ENCODE measurements at regions not wholly inside any gene's neighbourhood (a gene's known extent, or its start where the extent isn't known, plus 50 kb on each side); places are given as distances from the start of the nearest gene placed in this dataset.

DNA sequence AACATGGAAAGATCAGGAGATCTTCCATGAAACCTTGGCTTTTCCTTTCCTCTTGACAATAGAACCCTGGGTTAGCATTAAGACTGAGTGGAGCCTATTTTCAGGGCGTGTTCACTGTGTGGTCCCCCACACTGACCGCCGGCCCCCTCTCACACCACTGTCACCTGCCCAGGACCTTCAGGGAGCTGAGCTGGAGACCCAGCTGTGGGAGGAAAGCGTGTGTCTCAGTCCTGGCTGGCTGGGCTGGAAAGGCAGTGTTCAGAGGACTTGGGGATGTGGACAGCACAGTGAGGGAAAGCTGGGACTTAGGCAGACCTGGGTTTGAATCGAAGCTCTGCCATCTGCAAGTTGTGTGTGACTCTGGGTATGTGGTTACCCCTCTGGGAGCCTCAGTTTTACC is 268.1 kb downstream of the NSG2 start:
- no peaks in the 10 kb centered on the region for H3K36me3 Mint-ChIP-seq
- no peak overlapping the region for H3K27ac Mint-ChIP-seq
- peaks cover 9% of the 10 kb centered on the region for H3K4me1 Mint-ChIP-seq
- no peaks in the 10 kb centered on the region for H3K9me3 Mint-ChIP-seq
- ATAC-seq, result no peak
- H3K4me3 Mint-ChIP-seq, result no peak overlapping the region
- H3K27me3 Mint-ChIP-seq, result peaks cover 59% of the 10 kb centered on the region

- ATAC-seq, result no peak
- peaks cover 4% of the 10 kb centered on the region for H3K9me3 Mint-ChIP-seq
- no peak overlapping the region for H3K4me3 Mint-ChIP-seq
- H3K4me1 Mint-ChIP-seq, result peaks cover 9% of the 10 kb centered on the region
- H3K27ac Mint-ChIP-seq, result no peak overlapping the region
- peaks cover 55% of the 10 kb centered on the region for H3K27me3 Mint-ChIP-seq
- no peaks in the 10 kb centered on the region for H3K36me3 Mint-ChIP-seq
Measured at GRCh38 chr5:174314261-174314660, 268.8 kb downstream of the NSG2 start.

DNA sequence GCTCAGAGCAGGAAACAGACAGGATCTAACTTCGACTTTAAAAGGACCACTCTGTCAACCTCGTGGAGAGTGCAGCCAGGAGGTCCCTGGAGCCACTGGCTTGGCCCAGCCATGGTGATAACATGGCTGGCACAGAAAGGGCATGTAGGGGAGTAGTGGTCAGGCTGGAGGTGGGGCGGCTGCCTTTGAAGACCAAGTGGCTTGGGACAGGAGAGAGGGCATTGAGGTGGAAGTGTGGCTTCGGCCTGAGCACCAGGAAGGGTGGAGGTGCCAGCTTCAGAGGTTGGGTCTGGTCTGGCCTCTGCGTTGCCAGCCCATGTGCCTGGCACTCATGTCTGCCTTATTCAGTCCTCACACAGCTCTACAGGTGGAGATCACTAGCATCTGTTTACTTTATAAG is 270.0 kb downstream of the NSG2 start:
- Mint-ChIP-seq H3K27ac (no peak overlapping the region), H3K27me3 (peaks cover 57% of the 10 kb centered on the region), H3K4me1 (peaks cover 9% of the 10 kb centered on the region), H3K9me3 (peaks cover 4% of the 10 kb centered on the region), H3K36me3 (no peaks in the 10 kb centered on the region), H3K4me3 (no peak overlapping the region)
- no peak for ATAC-seq

DNA sequence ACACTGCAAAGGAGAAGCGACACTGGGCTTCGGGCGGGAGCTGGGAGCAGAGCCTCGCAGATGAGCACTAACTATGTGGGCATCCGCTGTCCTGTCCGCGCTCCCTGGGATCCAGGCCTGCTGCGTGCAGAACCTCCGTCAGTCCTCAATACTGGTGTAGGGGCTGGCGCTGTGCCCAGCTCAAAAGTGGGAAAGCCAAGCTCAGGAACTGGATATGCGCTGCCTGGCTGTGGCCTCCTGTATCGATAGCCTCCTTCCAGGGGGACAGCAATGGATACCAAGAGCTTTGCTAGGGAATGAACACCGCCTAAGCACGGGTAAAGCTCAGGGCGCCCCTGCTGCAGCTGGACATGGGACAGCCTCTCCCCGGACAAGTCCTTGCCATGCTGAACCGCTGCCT is 270.4 kb downstream of the NSG2 start:
- no peak for ATAC-seq
- Mint-ChIP-seq H3K4me3 (no peak overlapping the region), H3K4me1 (peaks cover 7% of the 10 kb centered on the region), H3K27ac (no peak overlapping the region), H3K9me3 (peaks cover 5% of the 10 kb centered on the region), H3K27me3 (peaks cover 56% of the 10 kb centered on the region), H3K36me3 (no peaks in the 10 kb centered on the region)

DNA sequence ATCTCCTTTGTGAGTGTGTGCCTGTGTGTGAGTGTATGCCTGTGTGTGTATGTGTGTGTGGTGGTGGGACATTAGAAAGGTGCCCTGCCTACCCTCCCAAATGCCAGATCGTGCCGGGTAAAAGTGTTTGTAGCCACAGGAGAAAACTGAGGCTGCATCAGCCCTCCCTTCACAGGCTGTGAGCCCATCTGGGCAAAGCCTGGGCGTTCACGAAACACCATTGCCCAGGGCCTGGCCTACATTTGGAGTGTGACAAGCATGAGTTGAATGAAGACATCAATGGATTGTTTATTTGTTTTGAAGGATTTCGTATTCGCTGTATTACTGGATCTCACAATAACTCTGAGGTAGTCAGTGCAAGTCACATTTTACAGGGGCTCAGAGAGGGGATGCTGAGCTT is 270.8 kb downstream of the NSG2 start:
- H3K27me3 Mint-ChIP-seq, result peaks cover 56% of the 10 kb centered on the region
- H3K9me3 Mint-ChIP-seq, result peaks cover 6% of the 10 kb centered on the region
- peaks cover 5% of the 10 kb centered on the region for H3K4me1 Mint-ChIP-seq
- H3K4me3 Mint-ChIP-seq, result no peak overlapping the region
- no peaks in the 10 kb centered on the region for H3K36me3 Mint-ChIP-seq
- no peak overlapping the region for H3K27ac Mint-ChIP-seq
- no peak for ATAC-seq

DNA sequence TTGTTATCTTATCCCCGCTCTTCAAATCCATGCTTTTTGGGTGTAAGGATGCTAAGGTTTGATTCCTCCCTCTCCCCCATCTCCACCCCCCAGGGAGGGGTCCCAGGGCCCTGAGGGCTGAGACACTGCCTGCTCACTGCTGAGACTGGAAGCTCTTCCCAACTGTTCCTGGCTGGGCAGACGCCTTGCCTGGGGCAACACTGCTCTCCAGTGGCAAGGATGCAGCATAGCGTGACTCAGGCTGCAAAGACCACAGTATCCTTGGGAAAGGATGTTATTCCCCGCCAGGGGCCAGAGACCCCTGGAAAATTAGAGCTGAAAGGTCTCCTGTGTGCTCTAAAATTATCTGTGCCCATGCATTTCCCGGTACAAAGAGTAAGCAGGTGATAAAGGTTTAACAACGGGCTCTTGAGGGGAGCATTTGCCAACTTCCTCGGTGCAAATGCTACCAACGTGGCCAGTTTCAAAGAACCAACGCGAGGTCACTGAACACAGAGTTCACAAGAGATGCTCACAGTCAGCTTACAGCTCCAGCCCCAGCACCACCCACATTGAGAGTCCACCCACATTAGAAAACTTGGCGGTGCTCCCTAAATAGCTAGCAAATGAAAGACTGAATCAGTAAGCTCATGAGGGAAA is 271.9 kb downstream of the NSG2 start:
- peaks cover 5% of the 10 kb centered on the region for H3K4me1 Mint-ChIP-seq
- H3K27ac Mint-ChIP-seq, result no peak overlapping the region
- H3K36me3 Mint-ChIP-seq, result no peaks in the 10 kb centered on the region
- peak; percentile 26 for ATAC-seq
- H3K27me3 Mint-ChIP-seq, result peaks cover 62% of the 10 kb centered on the region
- H3K4me3 Mint-ChIP-seq, result no peak overlapping the region
- H3K9me3 Mint-ChIP-seq, result peaks cover 6% of the 10 kb centered on the region

DNA sequence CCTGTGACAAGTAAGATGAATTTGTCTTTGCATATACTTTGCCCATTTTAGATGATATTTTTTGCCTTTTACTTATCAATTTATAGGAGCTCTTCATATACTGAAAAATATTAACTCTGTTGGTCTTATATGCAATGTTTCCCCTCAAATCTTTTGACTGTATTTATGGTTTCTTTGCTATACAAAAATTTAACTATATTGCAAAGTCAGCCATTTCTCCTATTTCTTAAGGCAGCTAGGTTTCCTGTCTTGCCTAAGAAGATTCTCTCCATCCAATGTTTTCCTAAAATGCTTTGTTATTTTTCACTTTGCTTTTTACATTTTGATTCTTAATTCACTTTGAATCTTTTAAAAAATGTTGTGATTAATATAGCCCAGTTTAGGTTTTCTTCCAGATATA is 273.1 kb downstream of the NSG2 start:
- Mint-ChIP-seq H3K27me3 (peaks cover 58% of the 10 kb centered on the region), H3K36me3 (no peaks in the 10 kb centered on the region), H3K4me3 (no peak overlapping the region), H3K9me3 (peaks cover 6% of the 10 kb centered on the region), H3K27ac (no peak overlapping the region), H3K4me1 (no peaks in the 10 kb centered on the region)
- ATAC-seq, result no peak

- H3K36me3 Mint-ChIP-seq, result no peaks in the 10 kb centered on the region
Measured at GRCh38 chr5:174319551-174319950, 274.0 kb downstream of the NSG2 start.

DNA sequence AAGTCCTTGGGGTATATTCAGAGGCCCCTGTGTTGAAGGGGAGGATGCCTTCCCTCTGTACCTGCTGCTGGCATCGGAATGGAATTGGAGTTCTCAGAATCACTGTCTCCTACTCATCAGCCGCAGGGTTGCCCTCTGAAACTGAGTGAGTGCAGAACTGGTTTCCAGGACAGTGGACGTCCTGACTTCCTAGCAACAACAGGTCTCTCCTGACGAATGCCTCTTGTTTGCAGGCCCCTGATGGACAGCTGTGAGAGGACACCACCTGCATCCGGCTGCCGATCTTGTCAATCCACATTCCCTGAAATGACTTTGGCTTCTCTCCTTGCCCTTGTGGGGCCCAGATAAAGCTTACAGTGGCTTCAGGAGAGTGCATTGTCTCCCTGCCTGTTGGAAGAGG is 274.5 kb downstream of the NSG2 start:
- H3K4me3 Mint-ChIP-seq, result no peak overlapping the region
- no peak overlapping the region for H3K27ac Mint-ChIP-seq
- H3K27me3 Mint-ChIP-seq, result peaks cover 44% of the 10 kb centered on the region
- H3K4me1 Mint-ChIP-seq, result no peaks in the 10 kb centered on the region
- H3K9me3 Mint-ChIP-seq, result peaks cover 6% of the 10 kb centered on the region
- ATAC-seq, result no peak
- no peaks in the 10 kb centered on the region for H3K36me3 Mint-ChIP-seq

More at GRCh38 chr5:174319551-174319950, 274.0 kb downstream of the NSG2 start:
- Mint-ChIP-seq H3K4me3 (no peak overlapping the region), H3K4me1 (no peaks in the 10 kb centered on the region), H3K27ac (no peak overlapping the region), H3K27me3 (peaks cover 49% of the 10 kb centered on the region), H3K9me3 (peaks cover 6% of the 10 kb centered on the region)
- no peak for ATAC-seq

DNA sequence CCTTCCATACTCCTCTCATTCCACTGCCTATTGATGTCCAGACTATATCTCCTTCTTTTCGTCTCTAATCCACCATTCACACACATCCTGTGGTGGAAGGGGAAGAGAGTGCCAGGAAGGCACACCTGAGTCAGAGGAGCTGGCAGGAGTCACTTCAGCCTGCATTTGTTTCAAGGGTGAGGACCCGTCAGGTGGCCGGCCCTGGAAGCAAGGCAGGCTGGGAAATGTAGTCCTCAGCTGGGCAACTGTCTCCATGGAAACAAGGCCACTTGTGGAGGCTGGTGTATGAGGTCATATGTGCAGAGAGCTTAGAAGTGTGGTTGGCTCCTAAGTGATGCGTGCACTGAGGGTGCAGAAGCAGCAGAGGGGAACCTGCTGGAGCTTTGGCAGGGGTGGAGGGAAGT is 278.4 kb downstream of the NSG2 start:
- Mint-ChIP-seq H3K4me3 (no peak overlapping the region), H3K4me1 (no peaks in the 10 kb centered on the region), H3K9me3 (peaks cover 5% of the 10 kb centered on the region), H3K27ac (no peak overlapping the region), H3K36me3 (no peaks in the 10 kb centered on the region), H3K27me3 (peaks cover 35% of the 10 kb centered on the region)
- no peak for ATAC-seq

- Mint-ChIP-seq H3K4me3 (no peak overlapping the region), H3K36me3 (no peaks in the 10 kb centered on the region), H3K27me3 (peaks cover 30% of the 10 kb centered on the region), H3K27ac (no peak overlapping the region), H3K9me3 (peaks cover 3% of the 10 kb centered on the region), H3K4me1 (no peaks in the 10 kb centered on the region)
- ATAC-seq, result no peak
Measured at GRCh38 chr5:174324680-174325079, 279.2 kb downstream of the NSG2 start.

GRCh38 chr5:174325431-174325830 is 279.9 kb downstream of the NSG2 start:
- ATAC-seq, result no peak
- no peak overlapping the region for H3K4me3 Mint-ChIP-seq
- peaks cover 25% of the 10 kb centered on the region for H3K27me3 Mint-ChIP-seq
- peaks cover 3% of the 10 kb centered on the region for H3K9me3 Mint-ChIP-seq
- no peaks in the 10 kb centered on the region for H3K4me1 Mint-ChIP-seq
- H3K36me3 Mint-ChIP-seq, result no peaks in the 10 kb centered on the region
- H3K27ac Mint-ChIP-seq, result no peak overlapping the region

GRCh38 chr5:174325961-174326360 is 280.5 kb downstream of the NSG2 start:
- no peak overlapping the region for H3K4me3 Mint-ChIP-seq
- peaks cover 20% of the 10 kb centered on the region for H3K27me3 Mint-ChIP-seq
- no peaks in the 10 kb centered on the region for H3K4me1 Mint-ChIP-seq
- H3K9me3 Mint-ChIP-seq, result peaks cover under 1% of the 10 kb centered on the region
- no peaks in the 10 kb centered on the region for H3K36me3 Mint-ChIP-seq
- ATAC-seq, result no peak
- H3K27ac Mint-ChIP-seq, result no peak overlapping the region

- Mint-ChIP-seq H3K4me3 (no peak overlapping the region), H3K9me3 (no peaks in the 10 kb centered on the region), H3K27ac (no peak overlapping the region), H3K27me3 (peaks cover 16% of the 10 kb centered on the region), H3K4me1 (no peaks in the 10 kb centered on the region), H3K36me3 (no peaks in the 10 kb centered on the region)
- no peak for ATAC-seq
Measured at GRCh38 chr5:174326372-174326771, 280.9 kb downstream of the NSG2 start.

- Mint-ChIP-seq H3K9me3 (no peaks in the 10 kb centered on the region), H3K4me3 (no peak overlapping the region), H3K4me1 (no peaks in the 10 kb centered on the region), H3K36me3 (no peaks in the 10 kb centered on the region), H3K27ac (no peak overlapping the region), H3K27me3 (peaks cover 8% of the 10 kb centered on the region)
- no peak for ATAC-seq
Measured at GRCh38 chr5:174327317-174327864, 281.9 kb downstream of the NSG2 start.

- peaks cover 3% of the 10 kb centered on the region for H3K27me3 Mint-ChIP-seq
- no peaks in the 10 kb centered on the region for H3K9me3 Mint-ChIP-seq
- no peak overlapping the region for H3K27ac Mint-ChIP-seq
- no peak overlapping the region for H3K4me3 Mint-ChIP-seq
- no peaks in the 10 kb centered on the region for H3K4me1 Mint-ChIP-seq
- ATAC-seq, result no peak
- H3K36me3 Mint-ChIP-seq, result no peaks in the 10 kb centered on the region
Measured at GRCh38 chr5:174327896-174328295, 282.4 kb downstream of the NSG2 start.
